ENCODE measurements at regions not wholly inside any gene's neighbourhood (a gene's known extent, or its start where the extent isn't known, plus 50 kb on each side); places are given as distances from the start of the nearest gene placed in this dataset.

- H3K27me3 ChIP-seq (ENCODE audit: insufficient read depth, low read length) = no peaks in the 10 kb centered on the region
- no peak overlapping the region for H3K4me3 ChIP-seq (ENCODE audit: insufficient read depth, low read length)
- no peak for TF ChIP-seq CTCF (IDR thresholded peaks at IDR 0.05; ENCODE audit: extremely low read depth, low read depth, low read length)
- DNase-seq (ENCODE audit: insufficient read length, low spot score, missing footprints) = no peak
- H3K4me2 ChIP-seq (ENCODE audit: insufficient read depth, low read length) = no peak overlapping the region
- no peaks in the 10 kb centered on the region for H3K4me1 ChIP-seq (ENCODE audit: insufficient read depth, low read length)
- H3K79me2 ChIP-seq (ENCODE audit: insufficient read depth, low read length) = no peaks in the 10 kb centered on the region
- no peak overlapping the region for H2AFZ ChIP-seq (ENCODE audit: low read length)
- no peaks in the 10 kb centered on the region for H3K9me3 ChIP-seq (ENCODE audit: low read depth, low read length)
- no peaks in the 10 kb centered on the region for H4K20me1 ChIP-seq (ENCODE audit: insufficient read depth, low read length)
- no peaks in the 10 kb centered on the region for H3K36me3 ChIP-seq (ENCODE audit: insufficient read depth, low read length)
- H3K27ac ChIP-seq (ENCODE audit: low read depth, low read length) = no peak overlapping the region
Measured at GRCh38 chr2:15818318-15818753, 122.0 kb upstream of the MYCN start.

GRCh38 chr2:15818881-15819280 lies 121.5 kb upstream of the MYCN start:
- no peak overlapping the region for H3K4me2 ChIP-seq (ENCODE audit: insufficient read depth, low read length)
- H4K20me1 ChIP-seq (ENCODE audit: insufficient read depth, low read length) = no peaks in the 10 kb centered on the region
- H3K9me3 ChIP-seq (ENCODE audit: low read depth, low read length) = no peaks in the 10 kb centered on the region
- no peak overlapping the region for H2AFZ ChIP-seq (ENCODE audit: low read length)
- DNase-seq (ENCODE audit: insufficient read length, low spot score, missing footprints) = no peak
- H3K4me1 ChIP-seq (ENCODE audit: insufficient read depth, low read length) = no peaks in the 10 kb centered on the region
- no peaks in the 10 kb centered on the region for H3K36me3 ChIP-seq (ENCODE audit: insufficient read depth, low read length)
- no peaks in the 10 kb centered on the region for H3K79me2 ChIP-seq (ENCODE audit: insufficient read depth, low read length)
- H3K27me3 ChIP-seq (ENCODE audit: insufficient read depth, low read length) = no peaks in the 10 kb centered on the region
- H3K27ac ChIP-seq (ENCODE audit: low read depth, low read length) = no peak overlapping the region
- H3K4me3 ChIP-seq (ENCODE audit: insufficient read depth, low read length) = no peak overlapping the region
- TF ChIP-seq CTCF (IDR thresholded peaks at IDR 0.05; ENCODE audit: extremely low read depth, low read depth, low read length) = no peak

GRCh38 chr2:15819562-15820256 lies 120.6 kb upstream of the MYCN start:
- no peak overlapping the region for H3K4me2 ChIP-seq (ENCODE audit: insufficient read depth, low read length)
- no peaks in the 10 kb centered on the region for H3K27me3 ChIP-seq (ENCODE audit: insufficient read depth, low read length)
- H3K27ac ChIP-seq (ENCODE audit: low read depth, low read length) = no peak overlapping the region
- no peaks in the 10 kb centered on the region for H3K4me1 ChIP-seq (ENCODE audit: insufficient read depth, low read length)
- no peaks in the 10 kb centered on the region for H4K20me1 ChIP-seq (ENCODE audit: insufficient read depth, low read length)
- no peak overlapping the region for H2AFZ ChIP-seq (ENCODE audit: low read length)
- H3K9me3 ChIP-seq (ENCODE audit: low read depth, low read length) = no peaks in the 10 kb centered on the region
- no peak for DNase-seq (ENCODE audit: insufficient read length, low spot score, missing footprints)
- no peak for TF ChIP-seq CTCF (IDR thresholded peaks at IDR 0.05; ENCODE audit: extremely low read depth, low read depth, low read length)
- H3K79me2 ChIP-seq (ENCODE audit: insufficient read depth, low read length) = no peaks in the 10 kb centered on the region
- H3K4me3 ChIP-seq (ENCODE audit: insufficient read depth, low read length) = no peak overlapping the region
- no peaks in the 10 kb centered on the region for H3K36me3 ChIP-seq (ENCODE audit: insufficient read depth, low read length)

- H3K36me3 ChIP-seq (ENCODE audit: insufficient read depth, low read length) = no peaks in the 10 kb centered on the region
- H3K9me3 ChIP-seq (ENCODE audit: low read depth, low read length) = no peaks in the 10 kb centered on the region
- no peak overlapping the region for H2AFZ ChIP-seq (ENCODE audit: low read length)
- no peaks in the 10 kb centered on the region for H3K27me3 ChIP-seq (ENCODE audit: insufficient read depth, low read length)
- TF ChIP-seq CTCF (IDR thresholded peaks at IDR 0.05; ENCODE audit: extremely low read depth, low read depth, low read length) = no peak
- no peak for DNase-seq (ENCODE audit: insufficient read length, low spot score, missing footprints)
- H3K4me1 ChIP-seq (ENCODE audit: insufficient read depth, low read length) = no peaks in the 10 kb centered on the region
- H4K20me1 ChIP-seq (ENCODE audit: insufficient read depth, low read length) = no peaks in the 10 kb centered on the region
- no peaks in the 10 kb centered on the region for H3K79me2 ChIP-seq (ENCODE audit: insufficient read depth, low read length)
- no peak overlapping the region for H3K4me3 ChIP-seq (ENCODE audit: insufficient read depth, low read length)
- no peak overlapping the region for H3K27ac ChIP-seq (ENCODE audit: low read depth, low read length)
- no peak overlapping the region for H3K4me2 ChIP-seq (ENCODE audit: insufficient read depth, low read length)
Measured at GRCh38 chr2:15820257-15820566, 120.1 kb upstream of the MYCN start.

All from osteoblast (primary cell).